ENCODE measurements at regions not wholly inside any gene's neighbourhood (a gene's known extent, or its start where the extent isn't known, plus 50 kb on each side); places are given as distances from the start of the nearest gene placed in this dataset.

GRCh38 chr1:201589186-201589585 is 50.3 kb downstream of the NAV1 start:
- Histone ChIP-seq H3K36me3 (ENCODE audit: control insufficient read depth, insufficient read depth, low read length) (no peaks in the 10 kb centered on the region), H3K27me3 (ENCODE audit: control insufficient read depth, insufficient read depth, low read length) (no peaks in the 10 kb centered on the region), H3K4me3 (ENCODE audit: low read depth, low read length) (no peak overlapping the region)
- no peak for DNase-seq (ENCODE audit: low read depth)
- TF ChIP-seq CTCF (IDR thresholded peaks at IDR 0.05; ENCODE audit: insufficient read depth, low read length, poor library complexity, severe bottlenecking), result no peak

GRCh38 chr1:201590474-201590873 is 51.5 kb downstream of the NAV1 start:
- no peaks in the 10 kb centered on the region for H3K36me3 ChIP-seq (ENCODE audit: control insufficient read depth, insufficient read depth, low read length)
- H3K4me3 ChIP-seq (ENCODE audit: low read depth, low read length), result no peak overlapping the region
- H3K27me3 ChIP-seq (ENCODE audit: control insufficient read depth, insufficient read depth, low read length), result no peaks in the 10 kb centered on the region
- TF ChIP-seq CTCF (IDR thresholded peaks at IDR 0.05; ENCODE audit: insufficient read depth, low read length, poor library complexity, severe bottlenecking), result no peak
- DNase-seq (ENCODE audit: low read depth), result no peak

- H3K36me3 ChIP-seq (ENCODE audit: control insufficient read depth, insufficient read depth, low read length), result no peaks in the 10 kb centered on the region
Observed at GRCh38 chr1:201591348-201591747, 52.4 kb downstream of the NAV1 start.

GRCh38 chr1:201591981-201592380 is 53.1 kb downstream of the NAV1 start:
- Histone ChIP-seq H3K36me3 (ENCODE audit: control insufficient read depth, insufficient read depth, low read length) (no peaks in the 10 kb centered on the region), H3K4me3 (ENCODE audit: low read depth, low read length) (no peak overlapping the region), H3K27me3 (ENCODE audit: control insufficient read depth, insufficient read depth, low read length) (no peaks in the 10 kb centered on the region)
- TF ChIP-seq CTCF (IDR thresholded peaks at IDR 0.05; ENCODE audit: insufficient read depth, low read length, poor library complexity, severe bottlenecking), result no peak
- no peak for DNase-seq (ENCODE audit: low read depth)

More at GRCh38 chr1:201591348-201591747, 52.4 kb downstream of the NAV1 start:
- Histone ChIP-seq H3K4me3 (ENCODE audit: low read depth, low read length) (no peak overlapping the region), H3K27me3 (ENCODE audit: control insufficient read depth, insufficient read depth, low read length) (no peaks in the 10 kb centered on the region)
- TF ChIP-seq CTCF (IDR thresholded peaks at IDR 0.05; ENCODE audit: insufficient read depth, low read length, poor library complexity, severe bottlenecking), result no peak
- DNase-seq (ENCODE audit: low read depth), result no peak

GRCh38 chr1:201593200-201593921 is 54.4 kb downstream of the NAV1 start:
- Histone ChIP-seq H3K4me3 (ENCODE audit: low read depth, low read length) (no peak overlapping the region), H3K36me3 (ENCODE audit: control insufficient read depth, insufficient read depth, low read length) (no peaks in the 10 kb centered on the region), H3K27me3 (ENCODE audit: control insufficient read depth, insufficient read depth, low read length) (no peaks in the 10 kb centered on the region)
- DNase-seq (ENCODE audit: low read depth), result peak; percentile 62
- TF ChIP-seq CTCF (IDR thresholded peaks at IDR 0.05; ENCODE audit: insufficient read depth, low read length, poor library complexity, severe bottlenecking), result no peak

Measured in kidney epithelial cell (primary cell).